Sigmoid colon (tissue), 4 donors: ENCODE measurements at regions not wholly inside any gene's neighbourhood (a gene's known extent, or its start where the extent isn't known, plus 50 kb on each side); places are given as distances from the start of the nearest gene placed in this dataset.

Experiments
- CTCF ChIP-seq, 4 experiments: fragments of 450-650 bp in 3 of 4; fragments of 200-600 bp in 1 of 4; IDR thresholded peaks; one replicate each; pipeline ENCODE4 v1.5.1; 2016 to 2019; ENCODE audit warnings: antibody characterized with exemption in 4 of 4, mild to moderate bottlenecking in 3 of 4, moderate library complexity in 2 of 4
- EP300 ChIP-seq, 4 donors: sonication (generic); formaldehyde crosslinking; IDR thresholded peaks; one replicate each; pipeline ENCODE4 v1.6.1; 2017; ENCODE audit warnings: antibody characterized with exemption in 4 of 4

GRCh38 chr5:67910546-67910945 lies 305.0 kb upstream of the PIK3R1 start:
- no peak for TF ChIP-seq EP300 (IDR thresholded peaks at IDR 0.05)
- TF ChIP-seq CTCF (IDR thresholded peaks at IDR 0.05) = no peak
